Liver (tissue), 8 donors: ENCODE measurements at regions not wholly inside any gene's neighbourhood (a gene's known extent, or its start where the extent isn't known, plus 50 kb on each side); places are given as distances from the start of the nearest gene placed in this dataset.

Source experiments
- DNase-seq: peaks from one replicate; pipeline ENCODE4 v3.0.0-alpha.2; 2017; ENCODE audit warnings: low spot score
- H3K27ac ChIP-seq, 2 donors: one replicate each; pipeline ENCODE4 v1.7.0; 2013; ENCODE audit warnings: inconsistent platforms in 2 of 2, low read length in 2 of 2, control low read depth in 1 of 2, low read depth in 1 of 2, mild to moderate bottlenecking in 1 of 2
- H3K27me3 ChIP-seq, 4 donors: one replicate each; pipeline versions ENCODE4 v1.6.1 to v1.7.0; 2013; ENCODE audit warnings: low read length in 3 of 4, inconsistent platforms in 1 of 4, mild to moderate bottlenecking in 1 of 4, moderate library complexity in 1 of 4; ENCODE audit not compliant: control insufficient read depth in 4 of 4, insufficient read depth in 4 of 4
- H3K36me3 ChIP-seq, 4 donors: one replicate each; pipeline versions ENCODE4 v1.6.1 to v1.7.0; 2013; ENCODE audit warnings: low read length in 3 of 4, mild to moderate bottlenecking in 3 of 4, low read depth in 1 of 4, moderate library complexity in 1 of 4; ENCODE audit not compliant: control insufficient read depth in 4 of 4, insufficient read depth in 3 of 4
- H3K4me1 ChIP-seq, 4 donors: one replicate each; pipeline versions ENCODE4 v1.6.1 to v1.7.0; 2013; ENCODE audit warnings: low read length in 3 of 4, mild to moderate bottlenecking in 3 of 4, moderate library complexity in 1 of 4; ENCODE audit not compliant: control insufficient read depth in 4 of 4, insufficient read depth in 4 of 4
- H3K4me3 ChIP-seq, 3 donors: one replicate each; pipeline versions ENCODE4 v1.6.1 to v1.7.0; 2013; ENCODE audit warnings: low read length in 3 of 3, control low read depth in 1 of 3, low read depth in 1 of 3, mild to moderate bottlenecking in 1 of 3
- H3K9ac ChIP-seq, 2 donors: one replicate each; pipeline ENCODE4 v1.7.0; 2013; ENCODE audit warnings: low read length in 2 of 2, mild to moderate bottlenecking in 2 of 2, moderate library complexity in 2 of 2, control low read depth in 1 of 2, low read depth in 1 of 2
- H3K9me3 ChIP-seq, 4 donors: one replicate each; pipeline versions ENCODE4 v1.6.1 to v1.7.0; 2013; ENCODE audit warnings: low read length in 3 of 4; ENCODE audit not compliant: control insufficient read depth in 4 of 4
- ATF3 ChIP-seq: IDR thresholded peaks from 2 replicates; pipeline ENCODE4 v1.6.1; 2016; ENCODE audit warnings: antibody characterized with exemption
- CTCF ChIP-seq: fragments of 150-350 bp; IDR thresholded peaks from 2 replicates; pipeline ENCODE4 v1.5.1; 2017; ENCODE audit warnings: improper control_type of control experiment, low read depth, low read length; ENCODE audit not compliant: missing input control
- EGR1 ChIP-seq, 2 donors: IDR thresholded peaks; 2 replicates each; pipeline ENCODE4 v1.6.1; 2016 to 2018; ENCODE audit warnings: antibody characterized with exemption in 2 of 2, low read depth in 2 of 2
- FOXA1 ChIP-seq: IDR thresholded peaks from 2 replicates; pipeline ENCODE4 v1.6.1; 2016; ENCODE audit warnings: antibody characterized with exemption
- FOXA2 ChIP-seq: IDR thresholded peaks from 2 replicates; pipeline ENCODE4 v1.6.1; 2016; ENCODE audit warnings: antibody characterized with exemption
- GABPA ChIP-seq, 2 donors: IDR thresholded peaks in 1 of 2; conservative IDR thresholded peaks in 1 of 2; 2 replicates each; pipeline ENCODE4 v1.6.1; 2016; ENCODE audit warnings: antibody characterized with exemption in 2 of 2, mild to moderate bottlenecking in 1 of 2, moderate library complexity in 1 of 2
- HNF4A ChIP-seq, 2 donors: conservative IDR thresholded peaks; 2 replicates each; pipeline ENCODE4 v1.6.1; 2016; ENCODE audit warnings: antibody characterized with exemption in 2 of 2, mild to moderate bottlenecking in 2 of 2
- HNF4G ChIP-seq: IDR thresholded peaks from 2 replicates; pipeline ENCODE4 v1.6.1; 2016; ENCODE audit warnings: antibody characterized with exemption
- JUND ChIP-seq, 2 donors: IDR thresholded peaks; 2 replicates each; pipeline ENCODE4 v1.6.1; 2016; ENCODE audit warnings: antibody characterized with exemption in 2 of 2
- MAX ChIP-seq: IDR thresholded peaks from 2 replicates; pipeline ENCODE4 v1.6.1; 2016; ENCODE audit warnings: antibody characterized with exemption
- NR2F2 ChIP-seq: IDR thresholded peaks from 2 replicates; pipeline ENCODE4 v1.6.1; 2016; ENCODE audit warnings: antibody characterized with exemption
- RAD21 ChIP-seq, 2 donors: IDR thresholded peaks; 2 replicates each; pipeline ENCODE4 v1.6.1; 2016; ENCODE audit warnings: antibody characterized with exemption in 2 of 2, mild to moderate bottlenecking in 2 of 2
- REST ChIP-seq: IDR thresholded peaks from 2 replicates; pipeline ENCODE4 v1.6.1; 2016; ENCODE audit warnings: antibody characterized with exemption, mild to moderate bottlenecking
- RXRA ChIP-seq, 2 donors: IDR thresholded peaks; 2 replicates each; pipeline ENCODE4 v1.6.1; 2017 to 2018; ENCODE audit warnings: antibody characterized with exemption in 2 of 2, mild to moderate bottlenecking in 1 of 2
- SP1 ChIP-seq: IDR thresholded peaks from 2 replicates; pipeline ENCODE4 v1.6.1; 2018; ENCODE audit warnings: antibody characterized with exemption, mild to moderate bottlenecking
- TAF1 ChIP-seq: conservative IDR thresholded peaks from 2 replicates; pipeline ENCODE4 v1.6.1; 2016; ENCODE audit warnings: antibody characterized with exemption, mild to moderate bottlenecking
- YY1 ChIP-seq: IDR thresholded peaks from 2 replicates; pipeline ENCODE4 v1.6.1; 2016; ENCODE audit warnings: antibody characterized with exemption, mild to moderate bottlenecking
- ZBTB33 ChIP-seq: IDR thresholded peaks from 2 replicates; pipeline ENCODE4 v1.6.1; 2016; ENCODE audit warnings: antibody characterized with exemption
- WGBS: extraction: QIAGEN DNeasy Blood & Tissue Kit; methylation state at CpG from one replicate; pipeline ENCODE4 v1.1.7; 2013; 5-methylcytosine and 5-hydroxymethylcytosine counted together
- donor health status: healthy.
- donor health status: healthy.
- donor health status: healthy.
- donor health status: healthy.
- donor health status: healthy.

GRCh38 chr3:82416349-82416748 lies 654.9 kb upstream of the GBE1 start:
- WGBS: 86% methylated on average over 1 of the region's 1 CpG
- Histone ChIP-seq H3K4me3 (no peak overlapping the region), H3K9ac (no peak overlapping the region), H3K9me3 (no peaks in the 10 kb centered on the region), H3K27me3 (no peaks in the 10 kb centered on the region), H3K27ac (no peak overlapping the region), H3K4me1 (no peaks in the 10 kb centered on the region), H3K36me3 (no peaks in the 10 kb centered on the region)
- DNase-seq: no peak
- no peak for TF ChIP-seq FOXA1
- no peak for TF ChIP-seq HNF4G

- no peak for DNase-seq
- Histone ChIP-seq H3K4me3 (no peak overlapping the region), H3K4me1 (no peaks in the 10 kb centered on the region), H3K36me3 (no peaks in the 10 kb centered on the region), H3K27me3 (no peaks in the 10 kb centered on the region), H3K27ac (no peak overlapping the region), H3K9me3 (no peaks in the 10 kb centered on the region), H3K9ac (no peak overlapping the region)
- no peak for TF ChIP-seq GABPA (IDR thresholded peaks at IDR 0.05 in 1 of 2, conservative IDR thresholded peaks at IDR 0.05 in 1 of 2)
- TF ChIP-seq REST: no peak
- TF ChIP-seq NR2F2: no peak
- TF ChIP-seq RXRA (IDR thresholded peaks at IDR 0.05): no peak
- no peak for TF ChIP-seq MAX
- no peak for TF ChIP-seq JUND (IDR thresholded peaks at IDR 0.05)
- no peak for TF ChIP-seq ATF3
- TF ChIP-seq TAF1: no peak
- TF ChIP-seq FOXA1: no peak
- no peak for TF ChIP-seq HNF4G
- TF ChIP-seq YY1: no peak
- TF ChIP-seq EGR1 (IDR thresholded peaks at IDR 0.05; ENCODE audit: low read depth in 2 of 2): no peak
- TF ChIP-seq FOXA2: no peak
- no peak for TF ChIP-seq HNF4A (conservative IDR thresholded peaks at IDR 0.05)
- no peak for TF ChIP-seq SP1
- no peak for TF ChIP-seq RAD21 (IDR thresholded peaks at IDR 0.05)
- no peak for TF ChIP-seq ZBTB33
- no peak for TF ChIP-seq CTCF
- 70% methylated on average over 2 of the region's 2 CpGs for WGBS
Measured at GRCh38 chr3:82413171-82413570, 651.7 kb upstream of the GBE1 start.
